IMR-90 (cell line): ENCODE measurements at regions not wholly inside any gene's neighbourhood (a gene's known extent, or its start where the extent isn't known, plus 50 kb on each side); places are given as distances from the start of the nearest gene placed in this dataset.

ENCODE experiments used
- ATAC-seq: fragments of 200-7000 bp; cut with Tn5 transposase; 2 replicates; pipeline ENCODE4 v1.9.1; 2020; ENCODE audit warnings: low read depth, mild to moderate bottlenecking, moderate library complexity
- BruUV-seq: library from RNA; stranded (reverse); fragments of 400-500 nt; replicated peaks from 2 replicates; lab custom pipeline; 2021; lab: Mats Ljungman, UMichigan
- CTCF ChIA-PET: fragments of 300-600 bp; formaldehyde crosslinking; extraction: SDS; loops from one replicate; lab custom pipeline; 2021; ENCODE audit warnings: antibody characterized with exemption; lab: Yijun Ruan, JAX
- POLR2A ChIA-PET: fragments of 300-600 bp; sonication (Branson Sonifier 250); formaldehyde crosslinking; loops from one replicate; lab custom pipeline; 2022; ENCODE audit warnings: antibody characterized with exemption; ENCODE audit not compliant: unreplicated experiment; lab: Charles Lee
- DNase-seq: peaks from one replicate; pipeline ENCODE4 v3.0.0; 2013
- H2AFZ ChIP-seq: replicated peaks from 2 replicates; pipeline ENCODE3; 2013; ENCODE audit warnings: low read length, mild to moderate bottlenecking; ENCODE audit not compliant: poor library complexity
- H2AK5ac ChIP-seq: 2 replicates; pipeline ENCODE4 v1.6.1; 2013; ENCODE audit warnings: low read depth, low read length, inconsistent platforms
- H2AK9ac ChIP-seq: replicated peaks from 2 replicates; pipeline ENCODE3; 2013; ENCODE audit warnings: mild to moderate bottlenecking, low read depth, low read length, moderate library complexity; ENCODE audit not compliant: poor library complexity
- H2BK120ac ChIP-seq: 2 replicates; pipeline ENCODE4 v1.6.1; 2013; ENCODE audit warnings: low read depth, low read length, inconsistent platforms
- H2BK15ac ChIP-seq: 3 replicates; pipeline ENCODE4 v1.6.1; 2013; ENCODE audit warnings: low read depth, low read length, inconsistent platforms
- H2BK20ac ChIP-seq: 2 replicates; pipeline ENCODE4 v1.6.1; 2013; ENCODE audit warnings: low read depth, mild to moderate bottlenecking, inconsistent platforms, low read length, moderate library complexity
- H2BK5ac ChIP-seq: 2 replicates; pipeline ENCODE4 v1.6.1; 2013; ENCODE audit warnings: mild to moderate bottlenecking, low read depth, low read length, inconsistent platforms; ENCODE audit not compliant: poor library complexity, severe bottlenecking
- H3K14ac ChIP-seq: replicated peaks from 2 replicates; pipeline ENCODE4 v1.6.1; 2013; ENCODE audit warnings: low read depth, low read length, inconsistent platforms
- H3K18ac ChIP-seq: 2 replicates; pipeline ENCODE4 v1.6.1; 2013; ENCODE audit warnings: low read depth, low read length, control low read depth
- H3K23ac ChIP-seq: 2 replicates; pipeline ENCODE4 v1.6.1; 2013; ENCODE audit warnings: low read depth, low read length, inconsistent platforms
- H3K27ac ChIP-seq: 2 replicates; pipeline ENCODE4 v1.5.1; 2013; ENCODE audit warnings: mild to moderate bottlenecking, control low read depth, low read length; ENCODE audit not compliant: insufficient read depth
- H3K27me3 ChIP-seq: 2 replicates; pipeline ENCODE4 v1.6.1; 2013; ENCODE audit warnings: low read length; ENCODE audit not compliant: control insufficient read depth, insufficient read depth
- H3K36me3 ChIP-seq: 2 replicates; pipeline ENCODE4 v1.6.1; 2013; ENCODE audit warnings: low read length, mixed read lengths; ENCODE audit not compliant: control insufficient read depth, insufficient read depth
- H3K4ac ChIP-seq: 2 replicates; pipeline ENCODE4 v1.6.1; 2013; ENCODE audit warnings: low read depth, low read length, inconsistent platforms
- H3K4me1 ChIP-seq: 2 replicates; pipeline ENCODE4 v1.6.1; 2013; ENCODE audit warnings: low read length, mixed read lengths; ENCODE audit not compliant: control insufficient read depth, insufficient read depth
- H3K4me2 ChIP-seq: 2 replicates; pipeline ENCODE4 v1.6.1; 2013; ENCODE audit warnings: low read depth, mild to moderate bottlenecking, control low read depth, low read length, moderate library complexity
- H3K4me3 ChIP-seq: 2 replicates; pipeline ENCODE4 v1.5.1; 2013; ENCODE audit warnings: low read depth, mild to moderate bottlenecking, control low read depth, low read length, moderate library complexity; ENCODE audit not compliant: insufficient read depth
- H3K56ac ChIP-seq: 2 replicates; pipeline ENCODE4 v1.6.1; 2013; ENCODE audit warnings: low read length, inconsistent platforms; ENCODE audit not compliant: insufficient read depth; ENCODE audit errors: extremely low read depth
- H3K79me1 ChIP-seq, 2 experiments: 2 replicates each; pipeline ENCODE4 v1.6.1; 2013; ENCODE audit warnings: low read length in 2 of 2, inconsistent platforms in 1 of 2, low read depth in 1 of 2
- H3K9ac ChIP-seq: 2 replicates; pipeline ENCODE4 v1.6.1; 2013; ENCODE audit warnings: low read depth, low read length, control low read depth
- H3K9me1 ChIP-seq: 2 replicates; pipeline ENCODE4 v1.6.1; 2013; ENCODE audit warnings: low read length, inconsistent platforms; ENCODE audit not compliant: insufficient read depth
- H3K9me3 ChIP-seq: 2 replicates; pipeline ENCODE4 v1.6.1; 2013; ENCODE audit warnings: low read length; ENCODE audit not compliant: control insufficient read depth, insufficient read depth
- H4K20me1 ChIP-seq: 2 replicates; pipeline ENCODE4 v1.6.1; 2013; ENCODE audit warnings: low read length, inconsistent platforms; ENCODE audit not compliant: insufficient read depth
- H4K5ac ChIP-seq: 2 replicates; pipeline ENCODE4 v1.6.1; 2013; ENCODE audit warnings: mild to moderate bottlenecking, low read depth, low read length, control low read depth
- H4K8ac ChIP-seq, 2 experiments: 2 replicates each; pipeline ENCODE4 v1.6.1; 2013; ENCODE audit warnings: low read depth in 2 of 2, low read length in 2 of 2, control low read depth in 1 of 2, inconsistent platforms in 1 of 2
- H4K91ac ChIP-seq: 2 replicates; pipeline ENCODE4 v1.6.1; 2013; ENCODE audit warnings: low read depth, low read length, inconsistent platforms; ENCODE audit not compliant: insufficient read depth
- MAFK ChIP-seq: IDR thresholded peaks from 2 replicates; pipeline ENCODE4 v1.6.1; 2012; ENCODE audit warnings: low read depth, low read length, improper control_type of control experiment
- MXI1 ChIP-seq: IDR thresholded peaks from 2 replicates; pipeline ENCODE4 v1.6.1; 2012; ENCODE audit warnings: low read depth, mild to moderate bottlenecking, low read length, moderate library complexity, borderline replicate concordance
- POLR2A ChIP-seq: IDR thresholded peaks from 2 replicates; pipeline ENCODE4 v1.6.1; 2012; ENCODE audit warnings: mild to moderate bottlenecking, low read depth, low read length
- dilution Hi-C: fragments of 300-500 bp; cut with HindIII; formaldehyde crosslinking; loops from one replicate; pipeline ENCODE4 v1.14.3; 2018; ENCODE audit warnings: low sequenced_read_pairs; ENCODE audit not compliant: unreplicated experiment
- in situ Hi-C: fragments of 300-500 bp; cut with MboI; formaldehyde crosslinking; loops from 3 replicates; pipeline ENCODE4 v1.14.3; 2019; ENCODE audit warnings: low sequenced_read_pairs, inconsistent platforms, mixed read lengths
- intact Hi-C: fragments of 100-400 bp; cut with micrococcal nuclease; formaldehyde crosslinking; loops from 2 replicates; pipeline ENCODE4 v1.10.0; 2022

GRCh38 chr5:153437251-153437650, 53.2 kb upstream of the GRIA1 start:
- CTCF ChIA-PET, result no interaction called here
- H3K27me3 ChIP-seq, result peaks cover 1% of the 10 kb centered on the region; the same call in 1 of the 2 replicates
- no peak overlapping the region for H2BK5ac ChIP-seq
- H3K4me1 ChIP-seq, result no peaks in the 10 kb centered on the region
- no peak overlapping the region for H3K4me3 ChIP-seq
- no peak overlapping the region for H3K23ac ChIP-seq
- POLR2A ChIA-PET, result no interaction called here
- no TSS peak for BruUV-seq
- no peaks in the 10 kb centered on the region for H3K9me3 ChIP-seq
- H4K91ac ChIP-seq, result no peak overlapping the region
- H4K20me1 ChIP-seq, result no peaks in the 10 kb centered on the region
- no peak overlapping the region for H3K18ac ChIP-seq
- dilution Hi-C loops (no loop called here), in situ Hi-C loops (no loop called here), intact Hi-C loops (no loop called here)
- no peak overlapping the region for H2AK5ac ChIP-seq
- no peaks in the 10 kb centered on the region for H3K36me3 ChIP-seq
- H3K4ac ChIP-seq, result no peak overlapping the region
- H3K27ac ChIP-seq, result no peak overlapping the region
- ATAC-seq, result no peak
- TF ChIP-seq MAFK, result no peak
- TF ChIP-seq POLR2A, result no peak
- no peak for TF ChIP-seq MXI1
- no peaks in the 10 kb centered on the region for H3K79me1 ChIP-seq
- H2AFZ ChIP-seq, result no peak overlapping the region
- no peak overlapping the region for H4K8ac ChIP-seq
- no peak overlapping the region for H3K14ac ChIP-seq
- H2BK15ac ChIP-seq, result no peak overlapping the region
- H3K4me2 ChIP-seq, result no peak overlapping the region
- no peak overlapping the region for H2AK9ac ChIP-seq
- H4K5ac ChIP-seq, result no peak overlapping the region
- no peak overlapping the region for H3K56ac ChIP-seq
- H2BK20ac ChIP-seq, result no peak overlapping the region
- no peak overlapping the region for H2BK120ac ChIP-seq
- no peak overlapping the region for H3K9ac ChIP-seq
- H3K9me1 ChIP-seq, result no peaks in the 10 kb centered on the region
- DNase-seq, result no peak
